ENCODE measurements at regions not wholly inside any gene's neighbourhood (a gene's known extent, or its start where the extent isn't known, plus 50 kb on each side); places are given as distances from the start of the nearest gene placed in this dataset.
"Not testable (repeated sequence)": the region's sequence is repeated elsewhere in the genome, so short reads cannot be mapped to it uniquely, and the experiment has no call there.

- DNase-seq, result no peak
These were observed 513.9 kb downstream of the DIRAS2 start for GRCh38 chr9:90128587-90129190.

- no peak for DNase-seq
These were observed 513.2 kb downstream of the DIRAS2 start for GRCh38 chr9:90129446-90129845.

DNA sequence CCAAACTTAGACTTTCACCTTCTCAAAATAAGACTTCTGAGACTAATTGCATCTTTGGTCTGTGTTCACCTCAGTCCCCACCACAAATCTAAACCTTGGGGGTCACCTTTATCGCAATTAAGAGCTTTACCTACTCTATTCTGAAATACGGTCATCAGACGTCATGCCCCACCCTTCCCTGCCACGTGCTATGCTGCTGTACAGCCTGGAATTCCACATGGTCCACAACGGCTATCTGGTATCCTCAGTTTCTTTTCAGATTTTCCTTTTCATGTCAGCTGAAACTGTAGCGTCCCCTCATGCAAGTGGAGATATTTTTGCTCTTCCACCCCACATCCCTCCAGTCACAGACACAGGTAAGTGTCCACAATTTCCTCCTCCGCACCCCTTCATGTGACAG is 511.1 kb downstream of the DIRAS2 start:
- DNase-seq, result no peak

- DNase-seq, result no peak
These were observed 509.8 kb downstream of the DIRAS2 start for GRCh38 chr9:90132866-90133265.

DNA sequence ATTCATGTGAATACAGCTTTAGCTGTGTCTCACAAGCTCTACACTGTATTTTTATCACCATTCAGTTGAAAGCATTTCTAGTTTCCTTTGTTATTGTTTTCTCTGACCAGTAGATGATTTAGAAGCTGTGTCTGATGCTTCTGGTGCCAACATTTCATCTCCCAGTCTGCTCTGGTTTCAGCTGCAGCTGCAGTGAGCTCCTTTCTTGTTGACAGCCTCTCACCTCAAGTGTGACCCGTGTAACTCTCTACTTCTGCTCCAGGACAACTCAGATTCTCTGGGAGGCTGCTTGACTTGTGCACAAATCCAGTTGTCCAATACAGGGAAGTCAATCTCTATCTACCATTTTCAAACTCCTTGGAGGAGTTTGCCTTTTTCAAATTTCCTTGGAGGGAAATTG is 504.8 kb downstream of the DIRAS2 start:
- DNase-seq, result no peak

- no peak for DNase-seq
These were observed 502.3 kb downstream of the DIRAS2 start for GRCh38 chr9:90140131-90140818.

DNA sequence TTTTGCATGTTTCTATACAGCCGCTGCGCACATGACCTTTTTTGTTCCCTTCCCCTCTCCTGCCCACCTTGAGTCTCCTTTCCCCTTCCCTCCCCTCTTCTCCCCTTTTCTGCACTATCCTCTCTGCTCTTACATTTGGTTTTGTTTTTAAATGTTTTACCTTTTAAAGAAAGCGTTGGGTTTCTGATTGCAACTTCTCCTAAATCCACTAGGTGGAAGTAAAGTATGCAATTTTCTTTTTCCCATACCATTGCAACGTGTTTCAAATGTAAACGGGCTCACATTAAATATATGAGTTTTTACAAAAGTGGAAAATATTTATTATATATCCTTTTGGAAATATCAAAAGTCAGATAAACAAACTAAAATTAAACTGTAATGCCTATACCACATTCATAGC is 500.9 kb downstream of the DIRAS2 start:
- no peak for DNase-seq

DNA sequence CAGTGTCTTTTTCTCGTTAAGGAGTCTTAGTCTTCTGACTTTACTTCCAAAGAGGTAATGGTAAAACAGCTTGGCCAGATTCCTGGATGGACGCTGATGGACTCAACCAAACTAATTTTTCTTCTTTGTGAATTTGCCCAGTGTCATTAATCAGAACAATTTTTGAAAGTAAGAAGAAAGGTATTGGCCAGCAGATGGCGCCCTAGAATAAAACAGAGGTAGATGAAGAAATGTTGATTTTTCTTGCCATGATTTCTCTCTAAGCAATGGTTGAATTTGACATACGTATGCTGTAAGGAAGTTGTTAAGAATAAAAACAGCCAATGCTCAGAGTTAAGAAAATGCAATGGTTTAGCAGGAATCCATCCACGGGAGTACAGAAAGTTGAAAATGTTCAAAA is 500.0 kb downstream of the DIRAS2 start:
- DNase-seq, result no peak

- DNase-seq, result no peak
These were observed 495.2 kb downstream of the DIRAS2 start for GRCh38 chr9:90147426-90147825.

DNA sequence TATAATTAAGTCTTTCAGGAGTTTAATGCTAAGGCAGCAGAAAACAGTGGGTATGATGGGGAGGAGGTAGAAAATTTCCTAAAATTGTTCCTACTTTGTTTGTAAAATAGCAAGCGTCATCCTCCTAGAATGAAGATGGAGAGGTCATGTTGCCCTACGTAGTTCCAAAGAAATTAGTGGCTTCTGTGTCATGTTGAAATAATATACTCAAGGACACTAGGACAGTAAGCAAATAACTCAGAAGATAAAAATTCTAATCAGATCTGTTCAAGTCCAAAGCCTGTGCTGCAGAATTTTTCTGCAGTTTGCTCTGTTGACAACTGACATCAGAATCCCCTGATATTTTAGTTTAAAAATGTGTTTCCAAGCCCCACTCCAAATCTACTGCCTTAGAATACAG is 486.3 kb downstream of the DIRAS2 start:
- DNase-seq, result no peak

DNA sequence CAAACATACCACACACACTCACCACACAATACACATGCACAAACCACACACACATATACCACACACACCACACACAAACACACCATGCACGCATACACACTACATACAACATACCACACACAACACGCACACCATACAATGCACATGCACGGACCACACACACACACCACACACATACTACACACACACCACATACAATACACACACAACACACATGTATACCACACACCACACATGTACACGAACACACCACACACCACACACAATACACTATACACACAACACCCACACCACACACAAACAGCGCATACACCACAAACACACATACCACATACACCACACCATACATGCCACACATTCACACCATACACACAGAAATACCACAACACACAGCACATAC is 480.3 kb downstream of the DIRAS2 start:
- no peak for DNase-seq

DNA sequence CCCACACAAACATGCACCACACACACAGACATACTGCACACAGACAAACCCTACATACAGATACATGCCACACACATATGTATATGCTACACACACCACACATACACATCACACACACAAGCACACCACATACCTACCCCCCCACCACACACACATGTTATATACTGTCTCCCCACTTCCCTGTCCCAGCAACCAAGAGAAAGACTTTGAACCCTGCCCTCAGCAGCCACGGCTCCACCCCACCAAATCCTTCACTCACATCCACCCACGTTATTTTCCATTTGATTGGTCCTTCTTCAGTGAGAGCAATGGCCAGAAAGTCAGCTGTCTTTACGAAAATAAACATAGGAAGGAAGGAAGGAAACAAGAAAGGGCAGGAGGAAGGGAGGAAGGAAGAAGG is 479.8 kb downstream of the DIRAS2 start:
- no peak for DNase-seq

DNA sequence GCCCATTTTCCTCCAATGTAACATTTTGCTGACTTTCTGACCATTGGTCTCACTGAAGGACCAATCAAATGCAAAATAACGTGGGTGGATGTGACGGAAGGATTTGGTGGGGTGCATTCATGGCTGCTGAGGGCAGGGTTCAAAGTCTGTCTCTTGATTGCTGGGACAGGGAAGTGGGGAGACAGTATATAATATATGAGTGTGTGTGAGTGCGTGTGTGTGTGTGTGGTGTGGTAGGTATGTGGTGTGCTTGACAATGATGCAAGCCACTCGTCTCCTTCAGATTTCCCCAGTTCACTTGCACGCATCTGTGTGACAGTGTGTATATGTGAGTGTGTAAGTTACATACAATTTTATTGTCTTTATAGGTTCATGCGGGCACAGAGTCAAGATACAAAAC is 477.3 kb downstream of the DIRAS2 start:
- DNase-seq, result no peak

- DNase-seq, result not testable (repeated sequence)
These were observed 476.2 kb downstream of the DIRAS2 start for GRCh38 chr9:90166374-90166773.

- DNase-seq, result no peak
These were observed 474.7 kb downstream of the DIRAS2 start for GRCh38 chr9:90167914-90168313.

GRCh38 chr9:90169490-90169889 is 473.1 kb downstream of the DIRAS2 start:
- DNase-seq, result no peak

GRCh38 chr9:90173935-90174334 is 468.7 kb downstream of the DIRAS2 start:
- not testable (repeated sequence) for DNase-seq

DNA sequence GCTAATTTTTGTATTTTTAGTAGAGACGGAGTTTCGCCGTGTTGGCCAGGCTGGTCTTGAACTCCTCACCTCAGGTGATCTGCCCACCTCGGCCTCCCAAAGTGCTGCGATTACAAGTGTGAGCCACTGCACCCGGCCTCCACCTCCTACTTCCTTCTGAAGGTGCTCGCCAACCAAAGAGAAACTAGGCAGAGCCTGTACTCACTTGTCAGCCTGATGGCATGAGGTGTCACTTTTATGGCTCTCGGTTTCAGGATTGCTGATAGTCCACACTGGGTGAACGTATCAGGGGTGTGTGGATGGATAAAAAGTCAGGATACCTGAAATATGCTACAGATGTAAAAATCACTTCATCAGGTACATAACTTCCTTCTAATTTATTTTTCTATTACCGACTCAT is 468.3 kb downstream of the DIRAS2 start:
- not testable (repeated sequence) for DNase-seq

- no peak for DNase-seq
These were observed 467.4 kb downstream of the DIRAS2 start for GRCh38 chr9:90175257-90175656.

- DNase-seq, result no peak
These were observed 466.8 kb downstream of the DIRAS2 start for GRCh38 chr9:90175865-90176264.

- DNase-seq, result no peak
These were observed 465.7 kb downstream of the DIRAS2 start for GRCh38 chr9:90176901-90177300.

DNA sequence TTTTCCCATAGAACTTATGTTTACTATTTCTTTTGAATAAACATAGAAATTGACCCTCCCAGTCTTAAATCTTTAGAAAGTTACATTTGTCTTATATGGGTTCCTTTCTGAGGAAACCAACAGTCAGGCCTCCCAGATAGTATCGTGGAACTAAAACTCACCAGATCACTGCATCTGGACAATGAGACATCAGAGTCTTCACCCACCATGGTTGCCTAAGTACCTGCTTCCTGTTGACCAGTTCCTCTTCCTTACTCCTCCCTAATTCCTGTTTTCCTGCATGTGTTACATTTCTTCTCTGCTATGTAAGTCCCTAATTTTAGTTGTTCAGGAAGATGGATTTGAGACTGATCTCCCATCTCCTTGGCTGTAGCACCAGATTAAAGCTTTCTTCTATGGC is 462.2 kb downstream of the DIRAS2 start:
- no peak for DNase-seq

DNA sequence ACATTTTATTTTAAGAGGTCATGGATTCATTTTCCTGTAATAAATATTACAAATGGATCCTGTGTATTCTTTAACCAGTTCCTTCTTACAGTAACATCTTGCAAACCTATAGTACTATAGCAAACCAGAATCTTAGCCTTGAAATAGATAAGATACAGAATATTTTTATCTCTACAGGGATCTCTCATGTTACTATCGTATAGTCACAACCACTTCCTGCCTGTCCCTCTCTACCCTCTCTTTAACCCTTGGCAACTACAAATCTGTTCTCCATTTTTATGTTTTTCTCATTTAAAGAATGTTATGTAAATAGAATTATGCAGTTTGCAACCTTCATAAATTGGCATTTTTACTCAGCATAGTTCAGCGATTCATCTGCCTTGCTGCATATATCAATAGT is 454.0 kb downstream of the DIRAS2 start:
- no peak for DNase-seq

DNA sequence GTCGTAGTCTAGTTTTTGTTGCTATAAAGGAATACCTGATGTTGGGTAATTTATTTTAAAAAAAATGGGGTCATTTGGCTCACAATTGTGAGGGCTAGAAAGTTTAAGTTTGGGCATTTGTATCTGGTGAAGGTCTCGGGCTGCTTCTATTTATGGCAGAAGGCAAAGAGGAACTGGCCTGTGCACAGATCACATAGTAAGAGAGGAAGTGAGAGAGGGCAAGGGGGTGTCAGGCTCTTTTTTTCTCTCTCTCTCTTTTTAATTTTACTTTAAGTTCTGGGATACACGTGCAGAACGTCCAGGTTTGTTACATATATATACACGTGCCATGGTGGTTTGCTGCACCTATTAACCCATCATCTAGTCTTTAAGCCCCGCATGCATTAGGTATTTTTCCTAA is 453.3 kb downstream of the DIRAS2 start:
- peak; percentile 37 for DNase-seq

GRCh38 chr9:90192465-90192864 is 450.2 kb downstream of the DIRAS2 start:
- peak; percentile 50 for DNase-seq

Data from CD4-positive, alpha-beta T cell treated with Interleukin-15 for 1 hour (primary cell).